Transverse colon (tissue), 4 donors: ENCODE measurements at regions not wholly inside any gene's neighbourhood (a gene's known extent, or its start where the extent isn't known, plus 50 kb on each side); places are given as distances from the start of the nearest gene placed in this dataset.

Experiments
- EP300 ChIP-seq: sonication (generic); formaldehyde crosslinking; IDR thresholded peaks from one replicate; pipeline ENCODE4 v1.6.1; 2017; ENCODE audit warnings: antibody characterized with exemption, low read depth
- POLR2A ChIP-seq: fragments of 450-650 bp; IDR thresholded peaks from one replicate; pipeline ENCODE4 v1.6.1; 2016; ENCODE audit warnings: antibody characterized with exemption, mild to moderate bottlenecking, moderate library complexity
- POLR2AphosphoS5 ChIP-seq, 3 donors: sonication (generic); formaldehyde crosslinking; IDR thresholded peaks; one replicate each; pipeline ENCODE4 v1.6.1; 2016; ENCODE audit warnings: antibody characterized with exemption in 3 of 3
- TF ChIP-seq, protein P1 (sequence below), 5 experiments: fragments of 200-600 bp in 3 of 5; fragments of 450-650 bp in 2 of 5; sonication (generic) in 3 of 5; IDR thresholded peaks; 1 replicate in 2 of 5; 2 replicates in 3 of 5; pipeline ENCODE4 v1.5.1; 2016 to 2017; ENCODE audit warnings: antibody characterized with exemption in 5 of 5, inconsistent platforms in 3 of 5, mild to moderate bottlenecking in 2 of 5, moderate library complexity in 1 of 5

DNA sequence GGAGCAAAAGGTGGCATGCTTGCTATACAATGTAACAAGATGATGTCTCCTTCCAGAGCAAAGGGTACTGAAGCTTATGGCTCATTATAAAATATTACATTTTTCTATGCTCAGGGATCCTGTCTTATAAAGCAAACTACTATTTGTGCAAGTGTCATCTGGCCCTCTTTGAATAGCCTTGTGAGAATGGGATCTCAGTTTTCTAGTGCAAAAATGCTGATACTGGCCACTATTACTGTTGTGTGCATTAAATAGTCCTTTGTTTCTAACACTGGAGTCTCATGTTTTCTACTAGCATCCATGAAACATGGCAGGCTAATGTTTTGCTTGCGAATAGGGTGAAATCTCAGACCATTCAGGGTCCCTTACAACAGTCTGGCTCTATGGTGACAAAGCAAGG is 823.0 kb downstream of the REEP3 start:
- TF ChIP-seq, protein P1, sequence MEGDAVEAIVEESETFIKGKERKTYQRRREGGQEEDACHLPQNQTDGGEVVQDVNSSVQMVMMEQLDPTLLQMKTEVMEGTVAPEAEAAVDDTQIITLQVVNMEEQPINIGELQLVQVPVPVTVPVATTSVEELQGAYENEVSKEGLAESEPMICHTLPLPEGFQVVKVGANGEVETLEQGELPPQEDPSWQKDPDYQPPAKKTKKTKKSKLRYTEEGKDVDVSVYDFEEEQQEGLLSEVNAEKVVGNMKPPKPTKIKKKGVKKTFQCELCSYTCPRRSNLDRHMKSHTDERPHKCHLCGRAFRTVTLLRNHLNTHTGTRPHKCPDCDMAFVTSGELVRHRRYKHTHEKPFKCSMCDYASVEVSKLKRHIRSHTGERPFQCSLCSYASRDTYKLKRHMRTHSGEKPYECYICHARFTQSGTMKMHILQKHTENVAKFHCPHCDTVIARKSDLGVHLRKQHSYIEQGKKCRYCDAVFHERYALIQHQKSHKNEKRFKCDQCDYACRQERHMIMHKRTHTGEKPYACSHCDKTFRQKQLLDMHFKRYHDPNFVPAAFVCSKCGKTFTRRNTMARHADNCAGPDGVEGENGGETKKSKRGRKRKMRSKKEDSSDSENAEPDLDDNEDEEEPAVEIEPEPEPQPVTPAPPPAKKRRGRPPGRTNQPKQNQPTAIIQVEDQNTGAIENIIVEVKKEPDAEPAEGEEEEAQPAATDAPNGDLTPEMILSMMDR (IDR thresholded peaks at IDR 0.05), result no peak
- TF ChIP-seq POLR2AphosphoS5 (IDR thresholded peaks at IDR 0.05) (no peak), POLR2A (no peak), EP300 (no peak)
